H1 (cell line): ENCODE measurements at regions not wholly inside any gene's neighbourhood (a gene's known extent, or its start where the extent isn't known, plus 50 kb on each side); places are given as distances from the start of the nearest gene placed in this dataset.

Source experiments
- GTF2F1 ChIP-seq: IDR thresholded peaks from 2 replicates; pipeline ENCODE4 v1.6.1; 2012; ENCODE audit warnings: low read depth, low read length, improper control_type of control experiment, borderline replicate concordance
- NANOG ChIP-seq: IDR thresholded peaks from 2 replicates; pipeline ENCODE4 v1.6.1; 2011; ENCODE audit warnings: low read length, low read depth, mild to moderate bottlenecking, inconsistent platforms; ENCODE audit not compliant: insufficient read depth, poor library complexity, severe bottlenecking
- RFX5 ChIP-seq: IDR thresholded peaks from 2 replicates; pipeline ENCODE4 v1.6.1; 2011; ENCODE audit warnings: low read depth, low read length, improper control_type of control experiment, borderline replicate concordance
- SIN3A ChIP-seq, 2 experiments: IDR thresholded peaks in 1 of 2; conservative IDR thresholded peaks in 1 of 2; 2 replicates each; pipeline ENCODE4 v1.6.1; 2011 to 2012; ENCODE audit warnings: low read length in 2 of 2, improper control_type of control experiment in 1 of 2, low read depth in 1 of 2, mild to moderate bottlenecking in 1 of 2
- TF ChIP-seq, protein P1 (sequence below): IDR thresholded peaks from 2 replicates; pipeline ENCODE4 v1.6.1; 2012; ENCODE audit warnings: low read length, inconsistent platforms

DNA sequence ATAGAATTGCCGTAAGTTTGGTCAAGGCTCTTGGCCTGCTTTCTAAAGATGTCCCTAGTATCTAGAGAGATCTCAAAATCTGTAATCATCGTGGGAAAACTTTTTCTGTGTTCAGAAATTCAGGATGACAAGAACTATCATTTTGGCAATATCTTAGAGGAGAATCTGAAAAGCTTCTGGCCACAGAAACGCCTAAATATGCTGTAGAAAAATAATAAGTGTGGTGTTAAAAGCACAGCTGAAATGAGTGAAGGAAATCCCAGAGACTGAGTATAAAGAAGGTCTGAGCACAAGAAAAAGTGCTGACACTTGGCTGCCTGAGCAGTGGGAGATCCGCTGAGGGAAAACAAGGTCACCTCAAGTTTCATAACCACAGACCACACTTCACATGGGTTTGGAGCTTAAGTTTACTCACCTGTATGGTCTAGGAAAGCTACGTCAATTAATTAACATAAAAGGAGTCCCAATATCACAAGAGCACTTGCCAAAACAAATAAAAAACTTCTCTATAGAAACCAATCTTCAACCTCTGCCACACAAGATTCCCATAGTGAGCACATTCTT, 235.2 kb upstream of the IRF2BP2 start (continued):
- no peak for TF ChIP-seq SIN3A (conservative IDR thresholded peaks at IDR 0.05 in 1 of 2, IDR thresholded peaks at IDR 0.05 in 1 of 2; ENCODE audit: low read depth in 1 of 2, low read length in 2 of 2)
- TF ChIP-seq GTF2F1 = no peak
- TF ChIP-seq NANOG = no peak
- TF ChIP-seq, protein P1, sequence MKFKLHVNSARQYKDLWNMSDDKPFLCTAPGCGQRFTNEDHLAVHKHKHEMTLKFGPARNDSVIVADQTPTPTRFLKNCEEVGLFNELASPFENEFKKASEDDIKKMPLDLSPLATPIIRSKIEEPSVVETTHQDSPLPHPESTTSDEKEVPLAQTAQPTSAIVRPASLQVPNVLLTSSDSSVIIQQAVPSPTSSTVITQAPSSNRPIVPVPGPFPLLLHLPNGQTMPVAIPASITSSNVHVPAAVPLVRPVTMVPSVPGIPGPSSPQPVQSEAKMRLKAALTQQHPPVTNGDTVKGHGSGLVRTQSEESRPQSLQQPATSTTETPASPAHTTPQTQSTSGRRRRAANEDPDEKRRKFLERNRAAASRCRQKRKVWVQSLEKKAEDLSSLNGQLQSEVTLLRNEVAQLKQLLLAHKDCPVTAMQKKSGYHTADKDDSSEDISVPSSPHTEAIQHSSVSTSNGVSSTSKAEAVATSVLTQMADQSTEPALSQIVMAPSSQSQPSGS = no peak
- no peak for TF ChIP-seq RFX5
